ENCODE measurements at regions not wholly inside any gene's neighbourhood (a gene's known extent, or its start where the extent isn't known, plus 50 kb on each side); places are given as distances from the start of the nearest gene placed in this dataset.

GRCh38 chr6:68575765-68576439 lies 59.2 kb upstream of the ADGRB3 start:
- no peaks in the 10 kb centered on the region for H3K79me2 ChIP-seq (ENCODE audit: control insufficient read depth, insufficient read depth, low read length)

More at GRCh38 chr6:68575765-68576439, 59.2 kb upstream of the ADGRB3 start:
- FAIRE-seq (no peak), DNase-seq (ENCODE audit: low read depth, low spot score) (no peak)
- ChIA-PET CTCF (no interaction called here), POLR2A (no interaction called here)
- TF ChIP-seq MYC (IDR thresholded peaks at IDR 0.05; ENCODE audit: low read depth, low read length) (no peak), POLR2A (IDR thresholded peaks at IDR 0.05; ENCODE audit: low read depth, low read length) (no peak), GATA2 (IDR thresholded peaks at IDR 0.05; ENCODE audit: insufficient read depth, insufficient read length, low read depth, low read length) (no peak), CTCF (IDR thresholded peaks at IDR 0.05; ENCODE audit: extremely low read depth in 1 of 2, insufficient read depth in 1 of 2, low read depth in 1 of 2, low read length in 2 of 2) (no peak), EZH2 (IDR thresholded peaks at IDR 0.05; ENCODE audit: borderline replicate concordance, low read depth, low read length, severe bottlenecking) (no peak), POLR2AphosphoS5 (IDR thresholded peaks at IDR 0.05; ENCODE audit: insufficient read depth, low read depth, low read length) (no peak), FOS (IDR thresholded peaks at IDR 0.05; ENCODE audit: borderline replicate concordance, insufficient read depth, low read length) (no peak), JUN (IDR thresholded peaks at IDR 0.05; ENCODE audit: borderline replicate concordance, insufficient read depth, insufficient read length, low read depth) (no peak), MAX (IDR thresholded peaks at IDR 0.05; ENCODE audit: insufficient read depth, insufficient read length) (no peak)
- Histone ChIP-seq H3K4me3 (replicated peaks in 1 of 3; ENCODE audit: insufficient read depth in 1 of 3, low read depth in 1 of 3, low read length in 3 of 3) (no peak overlapping the region), H3K36me3 (ENCODE audit: control insufficient read depth in 2 of 2, extremely low read depth in 1 of 2, insufficient read depth in 2 of 2, low read length in 2 of 2) (no peaks in the 10 kb centered on the region), H3K9ac (replicated peaks; ENCODE audit: extremely low read depth, insufficient read depth, low read length) (no peak overlapping the region), H2AFZ (ENCODE audit: low read depth, low read length) (no peak overlapping the region), H3K27ac (ENCODE audit: insufficient read depth, low read depth, low read length) (no peak overlapping the region), H3K4me2 (ENCODE audit: insufficient read depth, low read length) (no peak overlapping the region), H3K27me3 (ENCODE audit: control insufficient read depth in 2 of 2, insufficient read depth in 2 of 2, low read length in 2 of 2) (no peaks in the 10 kb centered on the region), H3K4me1 (ENCODE audit: control insufficient read depth, extremely low read depth, insufficient read depth, low read length) (no peaks in the 10 kb centered on the region), H3K9me3 (replicated peaks; ENCODE audit: control insufficient read depth, insufficient read depth, low read length) (peaks cover 4% of the 10 kb centered on the region), H3K9me1 (replicated peaks; ENCODE audit: control insufficient read depth, extremely low read depth, insufficient read depth, low read length) (no peaks in the 10 kb centered on the region), H4K20me1 (replicated peaks; ENCODE audit: control insufficient read depth, extremely low read depth, insufficient read depth, low read length) (no peaks in the 10 kb centered on the region)
- intact Hi-C loops (cut with micrococcal nuclease) (no loop called here), dilution Hi-C loops (cut with MboI; ENCODE audit: extremely low pct_ligation_motif_present, low sequenced_read_pairs) (no loop called here)
- no TSS peak for BruUV-seq (replicated peaks)

Measured in endothelial cell of umbilical vein (primary cell).